ENCODE measurements at regions not wholly inside any gene's neighbourhood (a gene's known extent, or its start where the extent isn't known, plus 50 kb on each side); places are given as distances from the start of the nearest gene placed in this dataset.
"Not testable (repeated sequence)": the region's sequence is repeated elsewhere in the genome, so short reads cannot be mapped to it uniquely, and the experiment has no call there.

GRCh38 chr1:170448661-170449158 lies 83.3 kb upstream of the GORAB start:
- TF ChIP-seq RBM14 (IDR thresholded peaks at IDR 0.05; ENCODE audit: borderline replicate concordance, insufficient read depth, low read depth, low read length): no peak
- no peak for TF ChIP-seq HOMEZ (CRISPR knock-in tag; IDR thresholded peaks at IDR 0.05)
- TF ChIP-seq BDP1 (IDR thresholded peaks at IDR 0.05; ENCODE audit: insufficient read depth, insufficient read length): no peak
- TF ChIP-seq ZNF77 (CRISPR knock-in tag; IDR thresholded peaks at IDR 0.05): no peak
- no peak for TF ChIP-seq ID3 (CRISPR knock-in tag; IDR thresholded peaks at IDR 0.05)
- no peak for TF ChIP-seq ID3 (tag; IDR thresholded peaks at IDR 0.05)
- TF ChIP-seq ZFX (CRISPR knock-in tag; IDR thresholded peaks at IDR 0.05): no peak
- no peak for TF ChIP-seq RERE (CRISPR knock-in tag; IDR thresholded peaks at IDR 0.05; ENCODE audit: borderline replicate concordance)
- no peak for FAIRE-seq
- no TSS peak for BruUV-seq (replicated peaks)
- in situ Hi-C loops (cut with MboI): no loop called here
- H4K20me1 ChIP-seq (replicated peaks; ENCODE audit: control insufficient read depth, insufficient read depth, low read length): no peaks in the 10 kb centered on the region
- intact Hi-C loops (cut with micrococcal nuclease): no loop called here
- H2AFZ ChIP-seq (ENCODE audit: low read depth, low read length): no peak overlapping the region
- H3K27ac ChIP-seq (ENCODE audit: extremely low read depth, low read depth, low read length): no peak overlapping the region
- ChIA-PET CTCF (ENCODE audit: low intra/inter-chr PET ratio) (no interaction called here), POLR2A (no interaction called here)
- no peaks in the 10 kb centered on the region for H3K9me3 ChIP-seq (replicated peaks; ENCODE audit: control insufficient read depth, insufficient read depth, low read depth, low read length)
- no peak for DNase-seq (ENCODE audit: extremely low read depth in 1 of 4, low spot score in 3 of 4)
- no peaks in the 10 kb centered on the region for H3K9me1 ChIP-seq (ENCODE audit: control insufficient read depth, insufficient read depth, low read length)
- H3K27me3 ChIP-seq (ENCODE audit: control insufficient read depth in 2 of 2, insufficient read depth in 2 of 2, low read length in 2 of 2): no peaks in the 10 kb centered on the region
- H3K4me2 ChIP-seq (ENCODE audit: insufficient read depth, low read length): no peak overlapping the region
- no peak overlapping the region for H3K4me3 ChIP-seq
- no peak for ATAC-seq
- H3K36me3 ChIP-seq (ENCODE audit: control insufficient read depth, insufficient read depth, low read length): no peaks in the 10 kb centered on the region
- no peaks in the 10 kb centered on the region for H3K79me2 ChIP-seq (ENCODE audit: control insufficient read depth, insufficient read depth, low read length)
- no peak overlapping the region for H3K9ac ChIP-seq (ENCODE audit: insufficient read depth in 1 of 2, low read depth in 2 of 2, low read length in 2 of 2)
- H3K4me1 ChIP-seq (replicated peaks in 1 of 2; ENCODE audit: control insufficient read depth in 2 of 2, insufficient read depth in 2 of 2, low read length in 2 of 2): no peaks in the 10 kb centered on the region

GRCh38 chr1:170457325-170458050 lies 74.5 kb upstream of the GORAB start:
- H3K9ac ChIP-seq (ENCODE audit: insufficient read depth in 1 of 2, low read depth in 2 of 2, low read length in 2 of 2); H4K20me1 ChIP-seq (replicated peaks; ENCODE audit: control insufficient read depth, insufficient read depth, low read length); H3K27me3 ChIP-seq (ENCODE audit: control insufficient read depth in 2 of 2, insufficient read depth in 2 of 2, low read length in 2 of 2); in situ Hi-C loops (cut with MboI); H3K9me1 ChIP-seq (ENCODE audit: control insufficient read depth, insufficient read depth, low read length); DNase-seq (ENCODE audit: extremely low read depth in 1 of 4, low spot score in 3 of 4); H2AFZ ChIP-seq (ENCODE audit: low read depth, low read length); CTCF ChIA-PET (ENCODE audit: low intra/inter-chr PET ratio); H3K27ac ChIP-seq (ENCODE audit: extremely low read depth, low read depth, low read length); intact Hi-C loops (cut with micrococcal nuclease); H3K9me3 ChIP-seq (replicated peaks; ENCODE audit: control insufficient read depth, insufficient read depth, low read depth, low read length); H3K79me2 ChIP-seq (ENCODE audit: control insufficient read depth, insufficient read depth, low read length); H3K4me1 ChIP-seq (replicated peaks in 1 of 2; ENCODE audit: control insufficient read depth in 2 of 2, insufficient read depth in 2 of 2, low read length in 2 of 2); ATAC-seq; FAIRE-seq; H3K4me2 ChIP-seq (ENCODE audit: insufficient read depth, low read length); H3K4me3 ChIP-seq; BruUV-seq (replicated peaks); H3K36me3 ChIP-seq (ENCODE audit: control insufficient read depth, insufficient read depth, low read length): not testable (repeated sequence)
- POLR2A ChIA-PET: interaction anchor here (0.6 kb wide), 2 partner anchors 176 to 291 kb away, joined by 3 read pairs; no protein-coding TSS in a partner anchor
- 1% methylated on average over 5 of the region's 5 CpGs for WGBS (ENCODE audit: insufficient coverage, low coverage, missing lambda C conversion rate)
